NB4 (cell line): ENCODE measurements at regions not wholly inside any gene's neighbourhood (a gene's known extent, or its start where the extent isn't known, plus 50 kb on each side); places are given as distances from the start of the nearest gene placed in this dataset.
A peak's percentile ranks its signal among the peaks of the same experiment; 100 is the strongest.

Experiments
- DNase-seq: peaks from one replicate; pipeline ENCODE4 v3.0.0; 2010; ENCODE audit warnings: low read depth
- H3K4me3 ChIP-seq: one replicate; pipeline ENCODE4 v1.5.1; 2011; ENCODE audit warnings: mild to moderate bottlenecking, low read depth, low read length, moderate library complexity
- CTCF ChIP-seq: IDR thresholded peaks from one replicate; pipeline ENCODE4 v1.5.1; 2012; ENCODE audit warnings: low read depth, low read length
- MAX ChIP-seq: IDR thresholded peaks from 2 replicates; pipeline ENCODE4 v1.6.1; 2011; ENCODE audit warnings: low read depth, low read length
- MYC ChIP-seq: IDR thresholded peaks from 2 replicates; pipeline ENCODE4 v1.6.1; 2011; ENCODE audit warnings: low read depth, low read length
- POLR2A ChIP-seq: IDR thresholded peaks from 2 replicates; pipeline ENCODE4 v1.6.1; 2011; ENCODE audit warnings: mild to moderate bottlenecking; ENCODE audit not compliant: insufficient read length; ENCODE audit errors: extremely low read depth

- no peak for DNase-seq
- TF ChIP-seq CTCF = no peak
- TF ChIP-seq MYC = no peak
- no peak for TF ChIP-seq MAX
- no peak for TF ChIP-seq POLR2A
- no peak overlapping the region for H3K4me3 ChIP-seq
Measured at GRCh38 chr15:31151301-31152233, 50.0 kb upstream of the TRPM1 start.

- no peak overlapping the region for H3K4me3 ChIP-seq
- TF ChIP-seq CTCF = no peak
- TF ChIP-seq POLR2A = no peak
- TF ChIP-seq MAX = no peak
- no peak for TF ChIP-seq MYC
- no peak for DNase-seq
Measured at GRCh38 chr15:31153531-31153930, 52.0 kb upstream of the TRPM1 start.

GRCh38 chr15:31155151-31155550, 53.6 kb upstream of the TRPM1 start:
- DNase-seq = peak; percentile 52
- H3K4me3 ChIP-seq = no peak overlapping the region
- no peak for TF ChIP-seq MAX
- no peak for TF ChIP-seq CTCF
- TF ChIP-seq POLR2A = no peak
- no peak for TF ChIP-seq MYC

GRCh38 chr15:31156226-31156625, 54.7 kb upstream of the TRPM1 start:
- TF ChIP-seq MAX = no peak
- TF ChIP-seq MYC = no peak
- TF ChIP-seq POLR2A = no peak
- TF ChIP-seq CTCF = no peak
- DNase-seq = no peak
- no peak overlapping the region for H3K4me3 ChIP-seq

- TF ChIP-seq CTCF (no peak), MYC (no peak), POLR2A (no peak), MAX (no peak)
- H3K4me3 ChIP-seq = no peak overlapping the region
Measured at GRCh38 chr15:31156808-31157207, 55.3 kb upstream of the TRPM1 start.

More at GRCh38 chr15:31156808-31157207, 55.3 kb upstream of the TRPM1 start:
- DNase-seq = no peak
